GM21786 (cell line): ENCODE measurements at regions not wholly inside any gene's neighbourhood (a gene's known extent, or its start where the extent isn't known, plus 50 kb on each side); places are given as distances from the start of the nearest gene placed in this dataset.
"Not testable (repeated sequence)": the region's sequence is repeated elsewhere in the genome, so short reads cannot be mapped to it uniquely, and the experiment has no call there.

ENCODE experiments used
- ATAC-seq: cut with Tn5 transposase; IDR thresholded peaks from one replicate; pipeline ENCODE4 v1.9.1; 2021; ENCODE audit not compliant: unreplicated experiment

DNA sequence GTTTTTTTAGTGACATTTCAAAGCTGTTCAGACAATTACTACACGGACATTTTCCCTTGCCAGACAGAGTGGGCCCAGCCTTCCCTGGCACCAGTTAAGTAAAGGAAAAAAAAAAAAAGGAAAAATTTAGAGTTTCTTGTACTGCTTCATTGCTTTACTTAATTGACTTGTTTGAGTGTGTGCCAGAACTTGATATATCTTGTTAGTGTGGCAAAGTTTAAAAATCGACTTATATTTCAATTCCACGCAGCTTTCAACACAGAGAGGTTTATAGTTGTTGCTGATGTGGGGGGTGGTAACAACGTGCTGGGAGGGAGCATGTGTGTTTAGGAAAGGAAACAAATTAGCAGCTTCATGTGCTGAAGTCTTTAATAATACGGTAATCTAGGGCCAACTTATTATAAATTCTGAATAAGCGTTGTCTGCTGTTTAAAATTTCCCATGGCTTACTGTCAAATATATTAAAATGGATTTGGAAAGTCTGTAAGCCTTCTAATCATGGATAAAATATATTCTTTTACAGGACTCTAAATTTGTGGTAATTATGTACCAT lies 1104.6 kb downstream of the SORCS3 start:
- no peak for ATAC-seq

- no peak for ATAC-seq
Measured at GRCh38 chr10:105743343-105744056, 1102.4 kb downstream of the SORCS3 start.

DNA sequence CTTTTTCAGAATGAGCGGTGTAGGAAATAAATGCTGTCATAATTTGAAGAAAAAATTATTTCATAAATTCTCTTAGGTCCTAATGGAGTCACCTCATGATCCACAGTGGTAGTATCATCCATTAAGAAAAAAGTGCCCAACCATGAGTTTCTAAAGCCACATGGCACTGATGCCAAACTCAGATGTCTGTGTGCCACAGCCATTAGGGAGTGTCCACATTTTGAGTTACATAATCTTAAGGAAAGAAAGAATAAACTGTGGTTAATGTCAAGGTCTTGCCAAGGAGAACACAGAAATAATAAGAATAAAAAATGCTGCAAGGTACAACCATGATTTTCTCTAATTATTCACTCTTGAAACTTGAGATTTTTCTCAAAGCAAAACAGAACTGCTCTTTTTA lies 1101.8 kb downstream of the SORCS3 start:
- ATAC-seq: no peak

GRCh38 chr10:105742184-105742583 lies 1101.1 kb downstream of the SORCS3 start:
- ATAC-seq: no peak

DNA sequence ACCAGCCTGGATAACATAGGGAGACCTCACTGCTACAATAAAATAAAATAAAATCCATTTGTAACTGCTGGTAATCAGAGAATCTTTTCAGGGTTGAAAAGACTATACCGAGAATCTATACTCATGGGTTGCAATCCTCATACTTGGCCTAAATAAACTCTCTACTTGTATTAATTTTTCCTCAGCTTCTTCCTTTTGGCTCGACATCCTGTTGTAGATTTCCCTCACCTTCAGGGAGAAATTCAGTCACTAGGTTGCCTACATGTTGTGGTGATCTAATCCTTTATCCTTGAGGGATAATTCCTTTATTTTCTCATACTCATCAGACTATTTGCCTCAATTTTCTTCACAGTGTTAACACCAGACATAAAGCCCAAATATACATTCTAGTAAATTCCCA lies 1093.4 kb downstream of the SORCS3 start:
- ATAC-seq: no peak

DNA sequence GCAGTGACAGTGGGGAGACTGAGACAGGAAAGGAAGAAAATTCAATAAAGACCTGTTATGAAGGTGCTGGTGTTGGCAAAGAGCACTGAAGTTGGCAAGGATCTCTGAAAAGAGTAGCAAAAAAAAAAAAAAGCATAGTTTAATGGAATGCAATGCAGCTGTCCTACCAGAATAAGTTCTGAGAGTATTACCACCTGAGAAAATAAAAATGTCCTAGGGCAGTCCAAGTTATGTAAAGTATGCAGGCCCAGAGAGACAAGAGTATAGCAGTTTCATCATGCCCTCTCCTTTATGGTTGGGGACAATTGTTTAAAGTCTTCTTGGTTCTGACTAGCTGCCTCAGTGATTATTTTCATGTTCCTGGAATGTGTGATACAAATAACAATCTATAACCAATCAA lies 1092.8 kb downstream of the SORCS3 start:
- no peak for ATAC-seq

DNA sequence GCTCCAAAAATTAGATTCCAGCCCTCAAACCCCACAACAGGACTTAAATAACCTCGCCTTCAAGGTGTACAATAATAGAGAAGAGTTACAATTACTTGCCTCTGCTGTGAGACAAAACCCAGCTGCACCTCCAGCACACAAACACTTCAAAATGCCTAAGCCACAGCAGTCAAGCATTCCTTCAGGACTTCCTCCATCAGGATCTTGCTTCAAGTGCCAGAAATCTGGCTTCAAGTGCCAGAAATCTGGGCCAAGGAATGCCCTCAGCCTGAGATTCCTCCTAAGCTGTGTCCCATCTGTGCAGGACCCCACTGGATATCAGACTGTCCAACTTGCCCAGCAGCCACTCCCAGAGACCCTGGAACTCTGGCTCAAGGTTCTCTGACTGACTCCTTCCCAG lies 1088.3 kb downstream of the SORCS3 start:
- no peak for ATAC-seq

DNA sequence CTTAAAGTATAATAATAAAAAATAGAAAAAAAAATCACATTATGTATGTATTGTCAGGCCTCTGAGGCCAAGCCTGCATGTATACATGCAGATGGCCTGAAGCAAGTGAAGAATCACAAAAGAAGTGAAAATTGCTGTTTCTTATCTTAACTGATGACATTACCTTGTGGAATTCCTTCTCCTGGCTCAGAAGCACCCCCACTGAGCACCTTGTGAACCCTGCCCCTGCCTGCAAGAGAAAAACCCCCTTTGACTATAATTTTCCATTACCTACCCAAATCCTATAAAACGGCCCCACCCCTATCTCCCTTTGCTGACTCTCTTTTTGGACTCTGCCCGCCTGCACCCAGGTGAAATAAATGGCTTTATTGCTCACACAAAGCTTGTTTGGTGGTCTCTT lies 1086.5 kb downstream of the SORCS3 start:
- ATAC-seq: not testable (repeated sequence)

DNA sequence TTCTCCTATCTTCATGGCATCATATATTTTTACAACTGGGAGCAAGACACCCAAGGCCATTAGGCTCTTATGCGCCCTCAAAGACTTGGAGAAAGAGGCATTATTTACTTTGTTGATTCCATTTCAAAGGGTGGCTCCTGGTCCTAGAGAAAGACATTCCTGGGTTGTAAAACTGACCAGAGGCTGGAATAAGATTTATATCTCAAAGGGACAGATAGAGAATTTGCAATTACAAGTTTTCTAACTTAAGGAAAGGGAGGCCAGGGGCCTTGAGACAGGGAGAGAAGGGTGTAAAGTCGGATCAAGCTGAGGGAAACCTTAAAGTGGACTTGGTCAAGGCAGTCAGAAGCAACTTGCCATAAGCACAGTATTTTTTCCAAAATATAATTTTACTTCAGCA lies 1086.0 kb downstream of the SORCS3 start:
- ATAC-seq: no peak

GRCh38 chr10:105726149-105726548 lies 1085.1 kb downstream of the SORCS3 start:
- no peak for ATAC-seq

DNA sequence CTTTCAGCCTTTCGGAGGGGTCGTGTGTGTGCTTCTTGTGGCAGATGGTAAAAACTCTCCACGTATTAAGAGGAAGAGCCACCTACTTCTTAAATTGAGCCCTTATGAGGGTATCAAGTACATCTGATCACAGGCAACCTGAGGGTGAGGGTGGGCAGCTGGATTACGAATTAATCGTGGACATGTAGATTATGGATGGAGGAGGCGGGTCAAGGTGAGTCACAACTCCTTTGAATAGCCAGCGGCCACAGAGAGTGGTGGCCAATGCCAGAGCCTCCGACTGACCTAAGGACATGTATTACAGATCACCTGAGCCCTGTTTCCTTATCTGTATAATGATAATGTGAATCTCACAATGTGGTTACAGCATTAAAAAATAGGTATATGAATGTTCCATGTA lies 1083.9 kb downstream of the SORCS3 start:
- no peak for ATAC-seq

- no peak for ATAC-seq
Measured at GRCh38 chr10:105718207-105718995, 1077.3 kb downstream of the SORCS3 start.

DNA sequence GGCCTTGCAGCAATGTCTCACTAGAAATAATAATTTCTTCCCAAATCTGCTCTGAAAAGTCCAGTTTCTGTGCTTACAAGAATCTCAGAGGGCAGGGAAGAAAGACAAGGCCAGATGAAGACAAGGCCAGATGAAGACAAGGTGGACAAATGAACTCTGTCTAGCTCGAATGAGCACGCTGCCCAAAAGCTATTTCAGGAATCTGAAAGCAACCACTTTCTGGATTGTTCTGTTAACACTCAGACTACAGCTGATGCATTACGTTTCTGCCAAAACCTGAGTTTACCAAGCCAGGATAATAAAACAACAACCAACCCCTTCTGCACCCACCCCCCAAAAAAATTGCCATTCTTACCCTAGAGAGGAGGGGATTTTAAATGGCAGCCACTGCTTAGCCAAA lies 1073.6 kb downstream of the SORCS3 start:
- ATAC-seq: no peak

DNA sequence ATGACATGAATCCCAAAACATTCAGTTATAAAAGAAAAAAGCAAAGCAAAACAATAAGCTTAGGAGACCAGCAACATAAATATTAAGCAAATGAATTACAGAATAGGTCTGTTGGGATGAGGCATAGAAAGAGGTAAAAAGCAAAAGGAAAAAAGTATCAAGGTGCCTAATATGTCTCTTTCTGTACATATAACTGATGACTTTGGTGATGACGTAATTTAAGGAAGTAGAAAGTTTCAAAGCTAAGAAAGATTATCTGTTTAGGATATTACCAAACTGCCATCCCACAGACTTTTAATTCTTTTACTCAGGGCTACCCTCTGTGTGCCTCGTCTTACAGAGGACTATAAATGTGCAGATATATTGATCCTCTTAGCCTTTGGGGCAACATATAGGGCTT lies 1066.5 kb downstream of the SORCS3 start:
- no peak for ATAC-seq

DNA sequence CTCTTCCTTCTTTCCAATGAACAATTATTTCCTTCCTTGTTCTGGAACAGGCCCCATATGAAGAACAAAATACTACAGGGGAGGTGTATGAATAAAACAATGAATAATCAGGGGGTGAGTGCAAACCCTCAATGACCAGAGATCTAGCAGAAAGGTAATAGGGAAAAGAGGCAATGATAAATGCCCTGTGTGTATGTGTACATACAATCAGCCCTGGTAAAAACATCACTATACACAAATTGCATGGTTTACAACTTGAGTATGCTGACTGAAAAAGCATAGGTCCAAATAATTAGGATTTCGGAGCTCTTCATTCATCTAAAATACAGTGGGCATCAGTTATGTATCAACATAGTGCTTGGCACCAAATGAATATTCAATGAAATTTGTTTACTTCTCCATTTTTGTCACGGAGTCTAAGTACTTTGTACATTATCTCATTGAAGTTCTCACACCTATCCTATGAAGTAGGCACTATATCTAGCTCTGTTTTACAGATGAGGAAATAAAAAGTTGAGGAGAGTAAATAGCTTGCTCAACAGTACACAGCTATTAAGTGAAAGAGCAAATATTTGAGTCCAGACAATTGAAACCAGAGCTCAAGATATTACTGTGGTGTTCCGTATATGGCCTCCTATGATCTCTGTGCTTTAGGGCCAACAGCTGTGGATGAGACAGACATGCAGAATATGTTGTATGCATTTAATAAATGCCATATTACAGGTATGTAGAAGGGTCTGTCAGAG lies 1065.4 kb downstream of the SORCS3 start:
- no peak for ATAC-seq

GRCh38 chr10:105702211-105702610 lies 1061.1 kb downstream of the SORCS3 start:
- no peak for ATAC-seq

GRCh38 chr10:105700218-105700617 lies 1059.1 kb downstream of the SORCS3 start:
- ATAC-seq: no peak

- no peak for ATAC-seq
Measured at GRCh38 chr10:105699504-105699903, 1058.4 kb downstream of the SORCS3 start.

DNA sequence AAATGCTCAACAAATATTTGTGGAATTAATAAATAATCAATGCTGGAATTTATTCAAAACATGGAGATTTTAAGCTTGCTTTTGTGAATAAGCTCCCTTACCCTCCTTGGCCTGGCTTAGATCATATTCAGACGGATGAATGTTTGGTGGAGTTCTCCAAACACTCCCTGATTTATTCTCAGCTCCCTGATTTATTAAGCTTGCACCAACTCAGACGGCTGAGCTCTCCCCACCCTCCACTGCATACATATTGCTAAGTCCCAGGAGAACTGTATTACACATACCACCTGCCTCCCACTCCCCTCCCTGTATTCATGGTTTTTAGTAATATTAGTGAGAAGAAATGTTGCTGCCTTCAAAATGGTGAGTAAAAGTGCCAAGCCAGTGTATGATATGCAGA lies 1057.5 kb downstream of the SORCS3 start:
- ATAC-seq: no peak

GRCh38 chr10:105697290-105697780 lies 1056.2 kb downstream of the SORCS3 start:
- ATAC-seq: no peak

DNA sequence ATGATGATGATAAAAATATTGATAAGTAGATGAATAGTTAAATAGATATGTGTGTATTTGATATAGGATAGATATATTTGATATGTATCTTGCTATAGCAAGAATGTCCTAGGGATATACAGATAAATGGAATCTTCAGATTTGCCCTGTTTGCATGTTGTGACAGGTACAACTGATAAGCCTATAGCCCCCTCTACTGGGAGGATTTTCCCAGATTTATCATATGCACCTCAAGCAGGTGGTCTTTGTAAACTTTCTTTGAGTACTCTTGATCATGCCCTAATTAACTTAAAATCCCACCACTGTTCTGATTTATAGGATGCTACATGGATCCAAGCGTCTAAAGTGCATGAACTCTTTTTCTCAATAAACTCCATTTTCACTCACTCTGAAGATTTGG lies 1050.7 kb downstream of the SORCS3 start:
- ATAC-seq: no peak
